A549 (cell line): ENCODE measurements at regions not wholly inside any gene's neighbourhood (a gene's known extent, or its start where the extent isn't known, plus 50 kb on each side); places are given as distances from the start of the nearest gene placed in this dataset.

ENCODE experiments used
- ATAC-seq, 2 experiments: fragments of 200-7000 bp in 1 of 2; fragments of >200 bp in 1 of 2; cut with Nextera tagmentation in 1 of 2; cut with Tn5 transposase in 1 of 2; 3 replicates each; pipeline versions ENCODE4 v1.8.0 to v1.9.1; 2018 to 2020; ENCODE audit warnings: mild to moderate bottlenecking in 1 of 2, moderate library complexity in 1 of 2
- CTCF ChIA-PET: fragments of 300-600 bp; sonication (Branson Sonifier 250); formaldehyde crosslinking; extraction: SDS; loops from one replicate; lab custom pipeline; 2021; ENCODE audit warnings: antibody characterized with exemption, inconsistent platforms; lab: Yijun Ruan, JAX
- POLR2A ChIA-PET: fragments of 350-600 bp; formaldehyde crosslinking; extraction: SDS; loops from one replicate; lab custom pipeline; 2021; ENCODE audit warnings: antibody characterized with exemption, inconsistent platforms; lab: Yijun Ruan, JAX
- DNase-seq, 2 experiments: peaks; one replicate each; pipeline versions ENCODE4 v3.0.0 to v3.0.0-alpha.2; 2011 to 2016; ENCODE audit warnings: low read depth in 1 of 2, low spot score in 1 of 2
- FAIRE-seq: peaks from 2 replicates; lab custom pipeline; 2011; peaks lifted over from hg19 to GRCh38; lab: Jason Lieb, UNC
- H3K27ac ChIP-seq, 2 experiments: fragments of >200 bp; sonication (Bioruptor Twin); formaldehyde crosslinking; 3 replicates each; pipeline ENCODE4 v1.5.1; 2016 to 2017
- H3K4me1 ChIP-seq: fragments of >200 bp; sonication (Bioruptor Twin); formaldehyde crosslinking; 3 replicates; pipeline ENCODE4 v1.6.1; 2016
- H3K4me2 ChIP-seq: fragments of >200 bp; sonication (Bioruptor Twin); formaldehyde crosslinking; 3 replicates; pipeline ENCODE4 v1.6.1; 2016
- H3K4me3 ChIP-seq: fragments of >200 bp; sonication (Bioruptor Twin); formaldehyde crosslinking; 3 replicates; pipeline ENCODE4 v1.5.1; 2016
- H3K9me3 ChIP-seq: fragments of >200 bp; sonication (Bioruptor Twin); formaldehyde crosslinking; 3 replicates; pipeline ENCODE4 v1.6.1; 2016
- BHLHE40 ChIP-seq: IDR thresholded peaks from 2 replicates; pipeline ENCODE4 v1.6.1; 2012; ENCODE audit warnings: low read depth, low read length, inconsistent platforms
- CBX2 ChIP-seq: fragments of 200-600 bp; sonication (generic); IDR thresholded peaks from 2 replicates; pipeline ENCODE4 v1.6.1; 2016; ENCODE audit warnings: low read depth, mild to moderate bottlenecking, borderline replicate concordance
- EHMT2 ChIP-seq: fragments of 200-600 bp; sonication (generic); IDR thresholded peaks from 2 replicates; pipeline ENCODE4 v1.6.1; 2016; ENCODE audit warnings: antibody characterized with exemption, low read depth, mild to moderate bottlenecking, moderate library complexity
- EP300 ChIP-seq, 2 experiments: fragments of >200 bp; sonication (Bioruptor Twin); formaldehyde crosslinking; IDR thresholded peaks; 2 replicates in 1 of 2; 3 replicates in 1 of 2; pipeline ENCODE4 v1.6.1; 2016 to 2017
- FOSB ChIP-seq: fragments of 250-450 bp; sonication (Bioruptor Pico); IDR thresholded peaks from 2 replicates; pipeline ENCODE4 v1.5.0; 2020; ENCODE audit warnings: mild to moderate bottlenecking, moderate library complexity
- FOXS1 ChIP-seq: fragments of 250-450 bp; sonication (Bioruptor Pico); IDR thresholded peaks from 2 replicates; pipeline ENCODE4 v1.5.0; 2020; ENCODE audit warnings: mild to moderate bottlenecking, moderate library complexity
- HOXB5 ChIP-seq: fragments of 250-450 bp; sonication (Bioruptor Pico); IDR thresholded peaks from 2 replicates; pipeline ENCODE4 v1.5.0; 2020; ENCODE audit warnings: mild to moderate bottlenecking, moderate library complexity
- JUNB ChIP-seq: fragments of >200 bp; sonication (Bioruptor Twin); formaldehyde crosslinking; IDR thresholded peaks from 2 replicates; pipeline ENCODE4 v1.6.1; 2016
- POLR2A ChIP-seq: IDR thresholded peaks from 2 replicates; pipeline ENCODE4 v1.6.1; 2012; ENCODE audit warnings: mild to moderate bottlenecking, low read length
- RARB ChIP-seq: fragments of 250-450 bp; sonication (Bioruptor Pico); IDR thresholded peaks from 2 replicates; pipeline ENCODE4 v1.8.0; 2021; ENCODE audit warnings: mild to moderate bottlenecking, moderate library complexity
- RCOR1 ChIP-seq: fragments of 150-350 bp; IDR thresholded peaks from 2 replicates; pipeline ENCODE4 v1.6.1; 2014; ENCODE audit warnings: antibody characterized with exemption, low read length, low read depth
- RFX5 ChIP-seq: fragments of 450-650 bp; IDR thresholded peaks from 2 replicates; pipeline ENCODE4 v1.7.1; 2014; ENCODE audit warnings: antibody characterized with exemption, mild to moderate bottlenecking, moderate library complexity
- ZC3H11A ChIP-seq: fragments of 450-650 bp; IDR thresholded peaks from 2 replicates; pipeline ENCODE4 v1.6.1; 2014; ENCODE audit warnings: antibody characterized with exemption, mild to moderate bottlenecking
- ZNF302 ChIP-seq: fragments of 250-450 bp; sonication (Bioruptor Pico); IDR thresholded peaks from 2 replicates; pipeline ENCODE4 v1.9.0; 2021; ENCODE audit warnings: inconsistent platforms, mild to moderate bottlenecking, moderate library complexity
- WGBS: methylation state at CpG from one replicate; pipeline ENCODE4 v1.1.6; 2017; ENCODE audit errors: missing lambda C conversion rate; 5-methylcytosine and 5-hydroxymethylcytosine counted together
- TF ChIP-seq, protein P1 (sequence below): IDR thresholded peaks from 2 replicates; pipeline ENCODE4 v1.6.1; 2012
- TF ChIP-seq, protein P2 (sequence below): fragments of >200 bp; sonication (Bioruptor Twin); formaldehyde crosslinking; IDR thresholded peaks from 3 replicates; pipeline ENCODE4 v1.6.1; 2016
- TF ChIP-seq, protein P3 (sequence below): fragments of 450-650 bp; IDR thresholded peaks from 2 replicates; pipeline ENCODE4 v1.6.1; 2014; ENCODE audit warnings: antibody characterized with exemption
- TF ChIP-seq, protein P4 (sequence below): fragments of 250-450 bp; sonication (Bioruptor Pico); IDR thresholded peaks from 2 replicates; pipeline ENCODE4 v1.5.0; 2020; ENCODE audit warnings: low read depth, mild to moderate bottlenecking, moderate library complexity
- TF ChIP-seq, protein P5 (sequence below): fragments of 150-350 bp; IDR thresholded peaks from 2 replicates; pipeline ENCODE4 v1.6.1; 2014; ENCODE audit warnings: low read depth, mild to moderate bottlenecking, low read length

DNA sequence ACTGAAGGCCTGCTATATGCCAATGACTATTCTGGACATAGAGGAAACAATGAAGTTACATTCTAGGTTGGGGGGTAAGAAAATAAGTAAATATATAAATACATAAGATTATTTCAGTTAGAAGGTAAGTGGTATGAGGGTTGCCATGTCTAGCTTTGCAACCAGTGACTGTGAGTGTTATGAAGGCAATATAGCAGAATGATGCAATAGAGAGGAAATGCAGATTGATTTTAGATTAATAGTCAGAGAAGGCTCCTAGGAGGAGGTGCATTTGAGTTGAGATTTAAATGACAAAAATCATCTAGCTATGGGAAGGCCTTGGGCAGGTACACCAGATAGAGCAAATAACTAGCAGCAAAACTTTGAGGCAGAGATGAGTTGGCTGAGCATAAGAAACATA lies 243.2 kb downstream of the FBXO8 start (continued):
- no peak for TF ChIP-seq ZNF302 (CRISPR knock-in tag)
- no peak for TF ChIP-seq JUNB
- TF ChIP-seq RARB (CRISPR knock-in tag): no peak
- TF ChIP-seq, all 56 proteins: peak for 0

DNA sequence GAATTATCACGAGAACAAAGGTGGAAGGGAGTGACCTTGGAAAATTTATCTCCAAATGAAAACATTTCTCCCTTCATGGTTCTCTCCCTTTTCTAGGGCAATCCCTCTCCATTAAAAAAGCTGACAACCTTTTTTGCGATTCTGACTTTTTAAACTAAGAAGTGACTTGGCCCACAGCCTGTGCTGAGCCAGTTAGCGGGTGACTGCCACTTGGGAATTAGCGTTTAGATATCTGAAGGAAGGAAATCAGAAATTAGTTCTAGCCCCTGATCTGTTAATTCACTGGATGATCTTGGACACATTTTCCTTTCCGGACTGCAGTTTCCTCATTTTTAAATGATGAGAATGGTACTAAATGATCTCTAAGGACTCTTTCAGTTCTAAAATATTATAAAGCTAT lies 245.0 kb downstream of the FBXO8 start:
- DNase-seq (no peak), ATAC-seq (no peak), FAIRE-seq (no peak)
- no peaks in the 10 kb centered on the region for H3K4me1 ChIP-seq
- H3K4me2 ChIP-seq: no peak overlapping the region
- TF ChIP-seq, protein P1, sequence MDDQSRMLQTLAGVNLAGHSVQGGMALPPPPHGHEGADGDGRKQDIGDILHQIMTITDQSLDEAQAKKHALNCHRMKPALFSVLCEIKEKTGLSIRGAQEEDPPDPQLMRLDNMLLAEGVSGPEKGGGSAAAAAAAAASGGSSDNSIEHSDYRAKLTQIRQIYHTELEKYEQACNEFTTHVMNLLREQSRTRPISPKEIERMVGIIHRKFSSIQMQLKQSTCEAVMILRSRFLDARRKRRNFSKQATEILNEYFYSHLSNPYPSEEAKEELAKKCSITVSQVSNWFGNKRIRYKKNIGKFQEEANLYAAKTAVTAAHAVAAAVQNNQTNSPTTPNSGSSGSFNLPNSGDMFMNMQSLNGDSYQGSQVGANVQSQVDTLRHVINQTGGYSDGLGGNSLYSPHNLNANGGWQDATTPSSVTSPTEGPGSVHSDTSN: no peak
- POLR2A ChIA-PET: no interaction called here
- CTCF ChIA-PET: no interaction called here
- no peaks in the 10 kb centered on the region for H3K9me3 ChIP-seq
- WGBS: 86% methylated on average over 5 of the region's 5 CpGs
- no peak overlapping the region for H3K4me3 ChIP-seq
- no peak overlapping the region for H3K27ac ChIP-seq

DNA sequence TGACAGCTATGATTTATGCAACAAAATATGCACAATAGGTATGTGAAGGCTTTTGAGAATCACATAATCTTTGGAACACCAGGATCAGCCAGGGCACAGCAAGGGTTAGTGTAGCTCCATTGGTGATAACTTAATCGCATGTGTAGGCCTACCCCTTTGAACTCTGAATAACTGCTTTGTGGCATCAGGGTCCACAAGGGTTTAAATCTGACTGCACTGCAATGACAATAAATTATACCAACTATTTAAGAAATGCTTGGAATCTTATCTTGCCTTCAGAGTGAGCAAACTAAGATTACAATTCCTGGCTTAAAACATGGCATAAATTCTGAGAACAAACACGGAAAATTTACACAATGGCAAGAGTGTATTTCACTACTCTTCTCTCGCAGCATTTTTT lies 245.8 kb downstream of the FBXO8 start:
- FAIRE-seq: no peak
- 62% methylated on average over 3 of the region's 3 CpGs for WGBS
- TF ChIP-seq CBX2: no peak
- no peak for TF ChIP-seq POLR2A
- no peak for TF ChIP-seq EHMT2
- TF ChIP-seq, protein P2, sequence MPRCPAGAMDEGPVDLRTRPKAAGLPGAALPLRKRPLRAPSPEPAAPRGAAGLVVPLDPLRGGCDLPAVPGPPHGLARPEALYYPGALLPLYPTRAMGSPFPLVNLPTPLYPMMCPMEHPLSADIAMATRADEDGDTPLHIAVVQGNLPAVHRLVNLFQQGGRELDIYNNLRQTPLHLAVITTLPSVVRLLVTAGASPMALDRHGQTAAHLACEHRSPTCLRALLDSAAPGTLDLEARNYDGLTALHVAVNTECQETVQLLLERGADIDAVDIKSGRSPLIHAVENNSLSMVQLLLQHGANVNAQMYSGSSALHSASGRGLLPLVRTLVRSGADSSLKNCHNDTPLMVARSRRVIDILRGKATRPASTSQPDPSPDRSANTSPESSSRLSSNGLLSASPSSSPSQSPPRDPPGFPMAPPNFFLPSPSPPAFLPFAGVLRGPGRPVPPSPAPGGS: no peak
- no peak for TF ChIP-seq FOSB (CRISPR knock-in tag)
- POLR2A ChIA-PET: no interaction called here
- no peak for DNase-seq
- no peak for ATAC-seq
- Histone ChIP-seq H3K4me3 (no peak overlapping the region), H3K27ac (no peak overlapping the region), H3K4me2 (no peak overlapping the region), H3K9me3 (no peaks in the 10 kb centered on the region), H3K4me1 (no peaks in the 10 kb centered on the region)
- CTCF ChIA-PET: no interaction called here

DNA sequence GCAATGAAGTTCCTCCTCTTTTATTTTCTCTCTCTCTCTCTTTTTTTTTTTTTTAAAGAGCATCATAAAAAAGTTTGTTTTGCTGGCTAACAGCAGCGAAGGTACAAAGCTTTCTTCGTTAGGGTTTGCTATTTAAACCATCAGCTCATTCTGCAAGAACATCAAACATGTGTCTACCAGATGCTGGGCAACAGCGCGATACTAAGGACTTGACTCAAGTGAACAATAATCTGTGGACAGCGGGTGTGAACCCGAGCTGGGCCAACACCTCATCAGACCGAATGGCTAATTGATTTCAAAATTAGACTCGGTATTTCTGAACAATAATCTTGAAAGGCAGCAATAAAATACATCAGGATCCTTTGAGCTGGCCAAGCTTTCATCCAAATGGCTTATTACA lies 246.4 kb downstream of the FBXO8 start:
- H3K27ac ChIP-seq: no peak overlapping the region
- WGBS: 72% methylated on average over 8 of the region's 8 CpGs

DNA sequence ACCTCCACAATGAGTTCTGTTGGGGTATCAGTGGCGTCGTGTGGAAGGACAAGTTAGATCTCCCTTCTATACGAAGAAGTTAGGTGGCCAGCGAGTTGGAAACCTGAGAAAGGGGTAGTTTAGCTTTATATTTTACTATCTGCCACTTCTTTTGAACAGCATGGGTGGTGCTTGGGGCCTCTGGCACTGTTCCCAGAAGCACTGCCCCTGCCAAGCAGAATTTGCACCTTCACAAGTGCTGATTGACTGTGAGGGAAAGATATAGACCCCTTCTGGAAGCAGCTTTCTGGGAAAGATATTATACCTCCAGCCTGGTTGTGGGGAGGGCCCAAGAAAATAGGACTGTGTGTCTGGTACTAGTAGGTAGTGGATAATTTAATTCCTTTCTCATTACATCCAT lies 246.9 kb downstream of the FBXO8 start:
- no peak overlapping the region for H3K27ac ChIP-seq
- WGBS: 69% methylated on average over 4 of the region's 4 CpGs
- no peak overlapping the region for H3K4me2 ChIP-seq
- no peak overlapping the region for H3K4me3 ChIP-seq
- POLR2A ChIA-PET: no interaction called here
- no peaks in the 10 kb centered on the region for H3K9me3 ChIP-seq
- FAIRE-seq: no peak
- TF ChIP-seq RFX5: no peak
- no peak for TF ChIP-seq CBX2
- TF ChIP-seq JUNB: no peak
- TF ChIP-seq, all 56 proteins: peak for 0
- ATAC-seq (no peak), DNase-seq (no peak)
- CTCF ChIA-PET: no interaction called here
- H3K4me1 ChIP-seq: no peaks in the 10 kb centered on the region

More for the DNA sequence above, 246.4 kb downstream of the FBXO8 start:
- POLR2A ChIA-PET: no interaction called here
- CTCF ChIA-PET: no interaction called here
- FAIRE-seq (no peak), DNase-seq (no peak), ATAC-seq (no peak)
- Histone ChIP-seq H3K4me3 (no peak overlapping the region), H3K4me2 (no peak overlapping the region), H3K4me1 (no peaks in the 10 kb centered on the region), H3K9me3 (no peaks in the 10 kb centered on the region)
- TF ChIP-seq RARB (CRISPR knock-in tag): no peak

DNA sequence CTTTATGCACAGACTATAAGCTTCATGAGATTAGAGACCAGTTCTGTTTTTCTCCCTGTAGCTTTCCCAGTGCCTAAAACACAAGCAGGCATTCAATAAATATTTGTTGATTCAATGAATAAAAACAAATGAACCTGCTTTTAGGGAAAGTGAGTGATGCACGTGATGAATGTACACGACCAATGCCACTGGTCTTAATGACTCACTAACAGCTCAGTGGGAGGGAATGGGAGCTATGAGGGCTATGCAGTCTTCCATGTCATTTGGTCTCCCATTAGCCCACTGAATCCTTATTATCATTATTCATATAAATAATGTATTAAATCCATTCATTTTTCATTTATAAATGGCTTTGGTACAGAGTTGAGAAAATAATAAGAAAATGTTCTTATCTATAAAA lies 247.4 kb downstream of the FBXO8 start:
- 2% methylated on average over 2 of the region's 2 CpGs for WGBS
- DNase-seq (no peak), ATAC-seq (no peak), FAIRE-seq (no peak)
- Histone ChIP-seq H3K4me2 (no peak overlapping the region), H3K4me1 (no peaks in the 10 kb centered on the region), H3K27ac (no peak overlapping the region), H3K4me3 (no peak overlapping the region), H3K9me3 (no peaks in the 10 kb centered on the region)
- ChIA-PET POLR2A (no interaction called here), CTCF (no interaction called here)
- TF ChIP-seq, protein P3, sequence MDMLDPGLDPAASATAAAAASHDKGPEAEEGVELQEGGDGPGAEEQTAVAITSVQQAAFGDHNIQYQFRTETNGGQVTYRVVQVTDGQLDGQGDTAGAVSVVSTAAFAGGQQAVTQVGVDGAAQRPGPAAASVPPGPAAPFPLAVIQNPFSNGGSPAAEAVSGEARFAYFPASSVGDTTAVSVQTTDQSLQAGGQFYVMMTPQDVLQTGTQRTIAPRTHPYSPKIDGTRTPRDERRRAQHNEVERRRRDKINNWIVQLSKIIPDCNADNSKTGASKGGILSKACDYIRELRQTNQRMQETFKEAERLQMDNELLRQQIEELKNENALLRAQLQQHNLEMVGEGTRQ: no peak
- TF ChIP-seq POLR2A: no peak
- no peak for TF ChIP-seq RCOR1
- TF ChIP-seq EP300 (IDR thresholded peaks at IDR 0.05): no peak
- TF ChIP-seq HOXB5 (CRISPR knock-in tag): no peak
- no peak for TF ChIP-seq FOXS1
- no peak for TF ChIP-seq BHLHE40
- TF ChIP-seq, protein P4, sequence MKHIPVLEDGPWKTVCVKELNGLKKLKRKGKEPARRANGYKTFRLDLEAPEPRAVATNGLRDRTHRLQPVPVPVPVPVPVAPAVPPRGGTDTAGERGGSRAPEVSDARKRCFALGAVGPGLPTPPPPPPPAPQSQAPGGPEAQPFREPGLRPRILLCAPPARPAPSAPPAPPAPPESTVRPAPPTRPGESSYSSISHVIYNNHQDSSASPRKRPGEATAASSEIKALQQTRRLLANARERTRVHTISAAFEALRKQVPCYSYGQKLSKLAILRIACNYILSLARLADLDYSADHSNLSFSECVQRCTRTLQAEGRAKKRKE: no peak
- TF ChIP-seq, protein P5, sequence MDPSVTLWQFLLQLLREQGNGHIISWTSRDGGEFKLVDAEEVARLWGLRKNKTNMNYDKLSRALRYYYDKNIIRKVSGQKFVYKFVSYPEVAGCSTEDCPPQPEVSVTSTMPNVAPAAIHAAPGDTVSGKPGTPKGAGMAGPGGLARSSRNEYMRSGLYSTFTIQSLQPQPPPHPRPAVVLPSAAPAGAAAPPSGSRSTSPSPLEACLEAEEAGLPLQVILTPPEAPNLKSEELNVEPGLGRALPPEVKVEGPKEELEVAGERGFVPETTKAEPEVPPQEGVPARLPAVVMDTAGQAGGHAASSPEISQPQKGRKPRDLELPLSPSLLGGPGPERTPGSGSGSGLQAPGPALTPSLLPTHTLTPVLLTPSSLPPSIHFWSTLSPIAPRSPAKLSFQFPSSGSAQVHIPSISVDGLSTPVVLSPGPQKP: no peak
- TF ChIP-seq, protein P1: no peak
- TF ChIP-seq ZC3H11A: no peak
